ENCODE measurements at regions not wholly inside any gene's neighbourhood (a gene's known extent, or its start where the extent isn't known, plus 50 kb on each side); places are given as distances from the start of the nearest gene placed in this dataset.

GRCh38 chr21:22885079-22885478, 1886.9 kb downstream of the NCAM2 start:
- Histone ChIP-seq H3K27me3 (no peaks in the 10 kb centered on the region), H3K27ac (no peak overlapping the region), H3K4me1 (no peaks in the 10 kb centered on the region), H3K9me3 (no peaks in the 10 kb centered on the region), H3K36me3 (no peaks in the 10 kb centered on the region), H3K4me3 (no peak overlapping the region)
- DNase-seq: no peak
- no peak for TF ChIP-seq POLR2A (IDR thresholded peaks at IDR 0.05)
- TF ChIP-seq CTCF (IDR thresholded peaks at IDR 0.05): no peak
- intact Hi-C loops (cut with DNase I; ENCODE audit: low total_unique reads): no loop called here

DNA sequence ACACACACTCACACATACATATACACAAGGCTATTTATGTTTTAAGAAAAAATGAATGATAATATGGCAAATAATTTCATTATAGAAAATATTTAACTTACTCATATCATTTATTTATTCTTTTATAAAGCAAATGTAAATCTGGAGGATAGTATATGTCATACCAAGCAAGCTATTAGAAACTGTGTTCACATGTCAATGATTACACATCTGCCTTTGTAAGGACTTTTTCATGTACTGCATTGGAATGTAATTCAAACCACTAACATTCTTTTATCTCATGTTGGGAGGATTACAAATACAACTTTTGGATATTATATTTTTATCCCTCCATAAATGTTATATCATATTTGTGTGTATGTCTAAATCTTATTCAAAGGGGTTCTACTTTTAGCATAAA, 1887.4 kb downstream of the NCAM2 start:
- H3K27ac ChIP-seq: no peak overlapping the region
- no peaks in the 10 kb centered on the region for H3K4me1 ChIP-seq
- intact Hi-C loops (cut with DNase I; ENCODE audit: low total_unique reads): no loop called here
- H3K9me3 ChIP-seq: no peaks in the 10 kb centered on the region
- H3K36me3 ChIP-seq: no peaks in the 10 kb centered on the region
- DNase-seq: no peak
- no peaks in the 10 kb centered on the region for H3K27me3 ChIP-seq
- no peak for TF ChIP-seq POLR2A (IDR thresholded peaks at IDR 0.05)
- no peak for TF ChIP-seq CTCF (IDR thresholded peaks at IDR 0.05)
- H3K4me3 ChIP-seq: no peak overlapping the region

GRCh38 chr21:22889445-22889844, 1891.2 kb downstream of the NCAM2 start:
- DNase-seq: no peak
- TF ChIP-seq CTCF (IDR thresholded peaks at IDR 0.05): no peak
- Histone ChIP-seq H3K4me3 (no peak overlapping the region), H3K36me3 (no peaks in the 10 kb centered on the region), H3K27me3 (no peaks in the 10 kb centered on the region), H3K4me1 (no peaks in the 10 kb centered on the region), H3K27ac (no peak overlapping the region), H3K9me3 (no peaks in the 10 kb centered on the region)
- intact Hi-C loops (cut with DNase I; ENCODE audit: low total_unique reads): no loop called here

DNA sequence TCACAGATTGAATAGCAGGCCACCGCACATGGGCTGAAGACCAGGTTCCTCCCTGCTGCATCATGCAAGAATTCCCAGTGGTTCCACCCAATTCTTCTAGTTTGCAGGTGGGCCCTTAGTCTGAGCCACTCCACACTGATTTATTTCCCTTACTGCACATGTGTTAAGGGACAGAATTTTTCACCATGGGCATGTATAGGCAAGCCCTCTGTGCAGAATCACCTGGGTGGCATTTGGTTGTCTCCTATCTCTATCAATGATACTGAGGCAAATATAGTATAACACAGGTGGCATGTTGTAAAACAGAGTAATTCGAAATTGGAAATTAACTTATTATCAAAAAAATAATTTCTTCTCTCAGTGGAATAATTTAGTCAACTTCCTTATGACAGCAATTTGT, 1892.4 kb downstream of the NCAM2 start:
- H3K9me3 ChIP-seq: no peaks in the 10 kb centered on the region
- H3K36me3 ChIP-seq: no peaks in the 10 kb centered on the region
- no peaks in the 10 kb centered on the region for H3K4me1 ChIP-seq
- H3K27ac ChIP-seq: no peak overlapping the region
- no peak for TF ChIP-seq CTCF (IDR thresholded peaks at IDR 0.05)
- no peak for TF ChIP-seq POLR2A (IDR thresholded peaks at IDR 0.05)
- no peak for DNase-seq
- intact Hi-C loops (cut with DNase I; ENCODE audit: low total_unique reads): no loop called here
- no peaks in the 10 kb centered on the region for H3K27me3 ChIP-seq
- no peak overlapping the region for H3K4me3 ChIP-seq

- Histone ChIP-seq H3K4me3 (no peak overlapping the region), H3K9me3 (no peaks in the 10 kb centered on the region), H3K27me3 (no peaks in the 10 kb centered on the region), H3K36me3 (no peaks in the 10 kb centered on the region), H3K27ac (no peak overlapping the region), H3K4me1 (no peaks in the 10 kb centered on the region)
- DNase-seq: no peak
- intact Hi-C loops (cut with DNase I; ENCODE audit: low total_unique reads): no loop called here
- TF ChIP-seq CTCF (IDR thresholded peaks at IDR 0.05) (no peak), POLR2A (IDR thresholded peaks at IDR 0.05) (no peak)
Observed at GRCh38 chr21:22892028-22892427, 1893.8 kb downstream of the NCAM2 start.

All from uterus (tissue), 3 donors.